HG02759 (cell line): ENCODE measurements at regions not wholly inside any gene's neighbourhood (a gene's known extent, or its start where the extent isn't known, plus 50 kb on each side); places are given as distances from the start of the nearest gene placed in this dataset.
"Not testable (repeated sequence)": the region's sequence is repeated elsewhere in the genome, so short reads cannot be mapped to it uniquely, and the experiment has no call there.

Experiments used
- ATAC-seq: cut with Tn5 transposase; IDR thresholded peaks from one replicate; pipeline ENCODE4 v1.9.1; 2021; ENCODE audit warnings: mild to moderate bottlenecking, moderate library complexity; ENCODE audit not compliant: unreplicated experiment

- ATAC-seq = no peak
Measured at GRCh38 chr3:59374091-59374817, 324.4 kb upstream of the CFAP20DC start.

GRCh38 chr3:59372346-59372745 lies 322.5 kb upstream of the CFAP20DC start:
- no peak for ATAC-seq

GRCh38 chr3:59368900-59369675 lies 319.3 kb upstream of the CFAP20DC start:
- no peak for ATAC-seq

- no peak for ATAC-seq
Measured at GRCh38 chr3:59367150-59367549, 317.3 kb upstream of the CFAP20DC start.

GRCh38 chr3:59366218-59366617 lies 316.4 kb upstream of the CFAP20DC start:
- ATAC-seq = no peak

- no peak for ATAC-seq
Measured at GRCh38 chr3:59364496-59364895, 314.7 kb upstream of the CFAP20DC start.

GRCh38 chr3:59360312-59360711 lies 310.5 kb upstream of the CFAP20DC start:
- not testable (repeated sequence) for ATAC-seq

GRCh38 chr3:59341459-59341858 lies 291.6 kb upstream of the CFAP20DC start:
- no peak for ATAC-seq

- no peak for ATAC-seq
Measured at GRCh38 chr3:59339818-59340217, 290.0 kb upstream of the CFAP20DC start.

GRCh38 chr3:59338934-59339333 lies 289.1 kb upstream of the CFAP20DC start:
- no peak for ATAC-seq

GRCh38 chr3:59335338-59335737 lies 285.5 kb upstream of the CFAP20DC start:
- ATAC-seq = no peak

- ATAC-seq = no peak
Measured at GRCh38 chr3:59334585-59334984, 284.8 kb upstream of the CFAP20DC start.

GRCh38 chr3:59327376-59327808 lies 277.6 kb upstream of the CFAP20DC start:
- no peak for ATAC-seq

GRCh38 chr3:59326246-59327024 lies 276.6 kb upstream of the CFAP20DC start:
- ATAC-seq = no peak

- no peak for ATAC-seq
Measured at GRCh38 chr3:59321881-59322540, 272.2 kb upstream of the CFAP20DC start.

- ATAC-seq = no peak
Measured at GRCh38 chr3:59320080-59320479, 270.3 kb upstream of the CFAP20DC start.

GRCh38 chr3:59319442-59319841 lies 269.6 kb upstream of the CFAP20DC start:
- no peak for ATAC-seq

- no peak for ATAC-seq
Measured at GRCh38 chr3:59318881-59319280, 269.1 kb upstream of the CFAP20DC start.

GRCh38 chr3:59317386-59317785 lies 267.6 kb upstream of the CFAP20DC start:
- ATAC-seq = no peak

GRCh38 chr3:59316688-59317275 lies 267.0 kb upstream of the CFAP20DC start:
- no peak for ATAC-seq

GRCh38 chr3:59313365-59313764 lies 263.5 kb upstream of the CFAP20DC start:
- peak; percentile 86 for ATAC-seq
